K562 (cell line): ENCODE measurements at regions not wholly inside any gene's neighbourhood (a gene's known extent, or its start where the extent isn't known, plus 50 kb on each side); places are given as distances from the start of the nearest gene placed in this dataset.

Experiments used
- ATAC-seq: fragments of 200-7000 bp; cut with Tn5 transposase; 3 replicates; pipeline ENCODE4 v1.9.1; 2020; ENCODE audit warnings: moderate library complexity
- BruUV-seq: library from RNA; stranded (reverse); fragments of 400-500 nt; replicated peaks from 2 replicates; lab custom pipeline; 2021; lab: Mats Ljungman, UMichigan
- CTCF ChIA-PET: fragments of 300-600 bp; formaldehyde crosslinking; extraction: SDS; loops from one replicate; lab custom pipeline; 2021; ENCODE audit warnings: low intra/inter-chr PET ratio; lab: Yijun Ruan, JAX
- POLR2A ChIA-PET: fragments of 300-600, 350-650 bp; sonication (Branson Sonifier 250); formaldehyde crosslinking; extraction: SDS; loops from one replicate; lab custom pipeline; 2021; ENCODE audit warnings: antibody characterized with exemption, inconsistent platforms; lab: Yijun Ruan, JAX
- DNase-seq, 4 experiments: peaks; one replicate each; pipeline versions ENCODE4 v3.0.0 to v3.0.0-alpha.2; 2011 to 2018; ENCODE audit warnings: low spot score in 3 of 4, mixed read lengths in 3 of 4; ENCODE audit errors: extremely low read depth in 1 of 4
- FAIRE-seq: peaks from 2 replicates; lab custom pipeline; 2011; peaks lifted over from hg19 to GRCh38; lab: Jason Lieb, UNC
- H2AFZ ChIP-seq: 2 replicates; pipeline ENCODE4 v1.6.0; 2011; ENCODE audit warnings: low read depth, low read length, control low read depth, inconsistent platforms
- H3K27ac ChIP-seq: fragments of 200-600 bp; 3 replicates; pipeline ENCODE4 v1.8.0; 2011; ENCODE audit warnings: low read depth, mild to moderate bottlenecking, control low read depth, inconsistent platforms, low read length, moderate library complexity, mixed read lengths; ENCODE audit errors: extremely low read depth
- H3K27me3 ChIP-seq, 2 experiments: fragments of 300-600 bp in 1 of 2; 2 replicates in 1 of 2; 3 replicates in 1 of 2; pipeline versions ENCODE4 v1.6.0 to v1.8.0; 2011; ENCODE audit warnings: inconsistent platforms in 2 of 2, low read length in 2 of 2, mild to moderate bottlenecking in 1 of 2, mixed read lengths in 1 of 2, moderate library complexity in 1 of 2; ENCODE audit not compliant: control insufficient read depth in 2 of 2, insufficient read depth in 2 of 2
- H3K36me3 ChIP-seq: fragments of 300-600 bp; 3 replicates; pipeline ENCODE4 v1.8.0; 2011; ENCODE audit warnings: mild to moderate bottlenecking, low read length, inconsistent platforms; ENCODE audit not compliant: control insufficient read depth, insufficient read depth
- H3K4me1 ChIP-seq, 2 experiments: fragments of 200-600 bp in 1 of 2; replicated peaks in 1 of 2; 2 replicates in 1 of 2; 3 replicates in 1 of 2; pipeline versions ENCODE4 v1.5.1 to v1.8.0; 2011; ENCODE audit warnings: inconsistent platforms in 2 of 2, low read length in 2 of 2, mild to moderate bottlenecking in 1 of 2, mixed read lengths in 1 of 2, moderate library complexity in 1 of 2; ENCODE audit not compliant: control insufficient read depth in 2 of 2, insufficient read depth in 2 of 2
- H3K4me2 ChIP-seq: 2 replicates; pipeline ENCODE4 v1.6.1; 2011; ENCODE audit warnings: low read length, control low read depth, inconsistent platforms, mixed read lengths; ENCODE audit not compliant: insufficient read depth
- H3K4me3 ChIP-seq: fragments of 200-600 bp; sonication (generic), shearing (Covaris generic); 2 replicates; pipeline ENCODE4 v1.5.1; 2016; ENCODE audit warnings: control low read depth, inconsistent platforms
- H3K79me2 ChIP-seq: fragments of 200-600 bp; 3 replicates; pipeline ENCODE4 v1.8.0; 2011; ENCODE audit warnings: low read length, inconsistent platforms; ENCODE audit not compliant: control insufficient read depth, insufficient read depth
- H3K9ac ChIP-seq, 2 experiments: 2 replicates each; pipeline versions ENCODE4 v1.6.0 to v1.6.1; 2011; ENCODE audit warnings: low read depth in 2 of 2, low read length in 2 of 2, control low read depth in 1 of 2, inconsistent platforms in 1 of 2, mild to moderate bottlenecking in 1 of 2, mixed read lengths in 1 of 2; ENCODE audit not compliant: insufficient read depth in 1 of 2
- H3K9me1 ChIP-seq: one replicate; pipeline ENCODE4 v1.6.0; 2011; ENCODE audit warnings: inconsistent platforms, mild to moderate bottlenecking, low read length, moderate library complexity; ENCODE audit not compliant: control insufficient read depth, insufficient read depth
- H3K9me3 ChIP-seq: replicated peaks from 2 replicates; pipeline ENCODE4 v1.5.1; 2011; ENCODE audit warnings: low read depth, low read length, inconsistent platforms; ENCODE audit not compliant: control insufficient read depth, insufficient read depth
- H4K20me1 ChIP-seq: replicated peaks from 2 replicates; pipeline ENCODE4 v1.6.1; 2011; ENCODE audit warnings: low read length, inconsistent platforms, mixed read lengths; ENCODE audit not compliant: control insufficient read depth, insufficient read depth
- CBFA2T3 ChIP-seq: fragments of 450-650 bp; IDR thresholded peaks from 2 replicates; pipeline ENCODE4 v1.6.1; 2017
- CLOCK ChIP-seq: fragments of 250-450 bp; sonication (Bioruptor Pico); IDR thresholded peaks from 2 replicates; pipeline ENCODE4 v1.4.0; 2020; ENCODE audit warnings: mild to moderate bottlenecking, moderate library complexity, borderline replicate concordance
- CTCFL ChIP-seq: IDR thresholded peaks from 2 replicates; pipeline ENCODE4 v1.6.1; 2011; ENCODE audit warnings: borderline replicate concordance, low read depth, mild to moderate bottlenecking, moderate library complexity, low read length; ENCODE audit not compliant: insufficient read depth, poor library complexity, severe bottlenecking
- FOXP1 ChIP-seq: sonication (generic); formaldehyde crosslinking; IDR thresholded peaks from 2 replicates; pipeline ENCODE4 v1.8.0; 2022; ENCODE audit warnings: mild to moderate bottlenecking, missing genetic modification reagents
- HES1 ChIP-seq: fragments of 450-650 bp; IDR thresholded peaks from 2 replicates; pipeline ENCODE4 v1.6.1; 2016; ENCODE audit warnings: low read depth, mild to moderate bottlenecking, moderate library complexity
- HINFP ChIP-seq: fragments of 450-650 bp; conservative IDR thresholded peaks from 2 replicates; pipeline ENCODE4 v1.6.1; 2016; ENCODE audit warnings: missing genetic modification characterization, low read depth, mild to moderate bottlenecking, control low read depth, missing compliant biosample characterization
- LCOR ChIP-seq: sonication (generic); formaldehyde crosslinking; IDR thresholded peaks from 2 replicates; pipeline ENCODE4 v1.8.0; 2022; ENCODE audit warnings: mild to moderate bottlenecking, missing genetic modification reagents
- NR4A1 ChIP-seq, 2 experiments: fragments of 250-450 bp in 1 of 2; fragments of 450-650 bp in 1 of 2; sonication (Bioruptor Pico) in 1 of 2; IDR thresholded peaks; 2 replicates each; pipeline versions ENCODE4 v1.4.0 to v1.6.1; 2016 to 2020; ENCODE audit warnings: mild to moderate bottlenecking in 2 of 2, missing compliant biosample characterization in 1 of 2, missing genetic modification characterization in 1 of 2, moderate library complexity in 1 of 2
- PRPF4 ChIP-seq: fragments of 200-400 bp; formaldehyde crosslinking; IDR thresholded peaks from one replicate; pipeline ENCODE4 v1.6.1; 2017; ENCODE audit warnings: low read length, low read depth, mild to moderate bottlenecking; ENCODE audit not compliant: insufficient read depth, poor library complexity, severe bottlenecking
- RBM17 ChIP-seq: fragments of 200-400 bp; formaldehyde crosslinking; IDR thresholded peaks from 2 replicates; pipeline ENCODE4 v1.6.1; 2017; ENCODE audit warnings: low read depth, mild to moderate bottlenecking, low read length, borderline replicate concordance
- TAF7 ChIP-seq: fragments of 450-650 bp; IDR thresholded peaks from 2 replicates; pipeline ENCODE4 v1.6.1; 2016; ENCODE audit warnings: missing genetic modification characterization, missing compliant biosample characterization
- TSC22D4 ChIP-seq: fragments of 450-650 bp; IDR thresholded peaks from 2 replicates; pipeline ENCODE4 v1.6.1; 2016; ENCODE audit warnings: missing genetic modification characterization, missing biosample characterization, control low read depth
- ZBTB7A ChIP-seq: IDR thresholded peaks from 2 replicates; pipeline ENCODE4 v1.6.1; 2011; ENCODE audit warnings: low read depth, mild to moderate bottlenecking, low read length, moderate library complexity, borderline replicate concordance; ENCODE audit not compliant: control insufficient read depth
- ZNF282 ChIP-seq: sonication (generic); formaldehyde crosslinking; IDR thresholded peaks from 2 replicates; pipeline ENCODE4 v1.8.1; 2023; ENCODE audit warnings: missing genetic modification reagents
- ZNF316 ChIP-seq: fragments of 450-650 bp; IDR thresholded peaks from 2 replicates; pipeline ENCODE4 v1.6.1; 2016
- WGBS: fragments of 100-300 bp; shearing (Covaris generic); methylation state at CpG from one replicate; pipeline ENCODE4 v1.1.6; 2016; ENCODE audit warnings: low coverage, mixed read lengths; ENCODE audit not compliant: insufficient coverage; ENCODE audit errors: missing lambda C conversion rate; 5-methylcytosine and 5-hydroxymethylcytosine counted together
- in situ Hi-C: fragments of 300-500 bp; cut with MboI; formaldehyde crosslinking; loops from 4 replicates; pipeline ENCODE4 v1.15.0; 2018; ENCODE audit warnings: inconsistent platforms, mixed read lengths
- intact Hi-C: fragments of 100-400 bp; cut with micrococcal nuclease; formaldehyde crosslinking; loops from 2 replicates; pipeline ENCODE4 v1.14.2; 2022

- TF ChIP-seq CBFA2T3 (no peak), RBM17 (no peak), LCOR (CRISPR knock-in tag) (no peak), CTCFL (no peak), HES1 (no peak), ZNF316 (no peak), TSC22D4 (tag) (no peak), ZNF282 (CRISPR knock-in tag) (no peak), HINFP (tag) (no peak), PRPF4 (no peak), NR4A1 (CRISPR knock-in tag; IDR thresholded peaks at IDR 0.05) (no peak), NR4A1 (tag; IDR thresholded peaks at IDR 0.05) (no peak), ZBTB7A (no peak), TAF7 (tag) (no peak), CLOCK (CRISPR knock-in tag) (no peak), FOXP1 (no peak)
- no TSS peak for BruUV-seq
- H4K20me1 ChIP-seq: peaks cover 5% of the 10 kb centered on the region
- CTCF ChIA-PET: no interaction called here
- H3K27ac ChIP-seq: no peak overlapping the region
- ATAC-seq (no peak), FAIRE-seq (no peak), DNase-seq (no peak)
- no peaks in the 10 kb centered on the region for H3K79me2 ChIP-seq
- H3K4me3 ChIP-seq: no peak overlapping the region
- peaks cover 0 to 18% of the 10 kb centered on the region in 2 experiments; a peak in 2 of 5 replicates for H3K27me3 ChIP-seq
- H3K36me3 ChIP-seq: no peaks in the 10 kb centered on the region
- intact Hi-C loops: no loop called here
- in situ Hi-C loops: no loop called here
- no peaks in the 10 kb centered on the region for H3K4me1 ChIP-seq
- no peak overlapping the region for H3K4me2 ChIP-seq
- H3K9ac ChIP-seq: no peak overlapping the region
- no peaks in the 10 kb centered on the region for H3K9me3 ChIP-seq
- no peak overlapping the region for H2AFZ ChIP-seq
- H3K9me1 ChIP-seq: no peaks in the 10 kb centered on the region
- 1% methylated on average over 4 of the region's 4 CpGs for WGBS
- POLR2A ChIA-PET: no interaction called here
Measured at GRCh38 chr11:45568049-45568448, 97.4 kb downstream of the CHST1 start.
